Activated CD4-positive, alpha-beta T cell treated with anti-CD3 and anti-CD28 coated beads for 24 hours (primary cell): ENCODE measurements at regions not wholly inside any gene's neighbourhood (a gene's known extent, or its start where the extent isn't known, plus 50 kb on each side); places are given as distances from the start of the nearest gene placed in this dataset.

Source experiments
- DNase-seq, 2 donors: peaks; one replicate each; pipeline ENCODE4 v3.0.0-alpha.2; 2020; ENCODE audit warnings: low read depth in 2 of 2

DNA sequence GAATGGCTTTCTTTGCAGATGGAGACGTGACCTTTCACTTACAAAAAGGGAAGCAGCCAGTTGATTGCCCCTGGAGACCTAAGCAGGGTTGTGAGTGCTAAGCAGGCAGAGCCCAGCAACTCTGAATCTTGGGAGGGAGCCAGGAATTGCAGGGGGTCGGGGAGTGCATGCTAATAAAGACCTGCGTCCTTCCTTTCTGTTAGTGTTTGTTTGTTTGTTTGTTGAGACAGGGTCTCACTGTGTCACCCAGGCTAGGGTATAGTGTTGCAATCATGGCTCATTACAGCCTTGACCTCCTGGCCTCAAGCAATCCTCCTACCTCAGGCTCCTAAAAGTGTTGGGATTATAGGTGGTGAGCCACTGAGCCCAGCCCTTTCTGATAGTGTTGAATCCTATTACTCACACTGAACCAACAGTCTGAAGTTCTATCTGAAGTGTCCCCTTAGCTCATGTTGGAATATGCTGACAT is 137.4 kb downstream of the CEP135 start:
- no peak for DNase-seq

DNA sequence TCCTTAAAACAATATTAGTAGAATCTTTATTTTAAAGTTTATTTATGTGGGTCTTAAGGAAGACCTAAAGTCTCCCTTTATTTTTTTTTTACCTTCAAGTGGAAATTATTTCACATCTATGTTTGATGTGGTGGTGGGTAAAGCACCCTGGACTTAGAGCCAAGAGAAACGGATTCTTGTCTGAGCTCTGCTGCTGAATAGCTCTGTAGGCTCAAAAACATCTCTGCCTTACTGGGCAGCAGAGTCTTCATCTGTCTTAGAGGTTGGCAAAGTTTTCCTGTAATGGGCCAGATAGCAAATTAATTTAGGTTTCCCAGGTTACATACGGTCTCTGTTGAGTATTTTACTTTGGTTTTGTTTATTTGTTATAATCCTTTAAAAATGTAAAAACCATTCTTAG is 136.5 kb downstream of the CEP135 start:
- DNase-seq = no peak

DNA sequence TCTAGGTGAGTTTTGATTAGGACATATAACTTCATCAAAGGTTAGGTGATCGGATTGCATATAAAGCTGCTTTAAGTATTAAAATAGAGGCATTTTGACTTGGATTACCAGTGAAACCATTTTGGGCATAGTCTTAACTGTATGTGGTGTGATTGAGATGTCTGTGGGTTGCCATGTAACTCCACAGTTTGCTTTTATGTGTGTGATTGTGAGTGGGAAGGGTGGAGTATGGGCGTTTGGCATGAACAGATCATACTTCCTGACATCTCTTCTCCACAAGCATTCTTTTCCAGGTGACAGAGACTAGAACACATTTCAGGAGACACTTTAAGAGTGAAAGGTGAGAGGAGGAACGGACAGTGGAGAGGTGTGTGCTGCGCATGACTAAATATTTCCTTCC is 136.1 kb downstream of the CEP135 start:
- DNase-seq = no peak
